ENCODE measurements at regions not wholly inside any gene's neighbourhood (a gene's known extent, or its start where the extent isn't known, plus 50 kb on each side); places are given as distances from the start of the nearest gene placed in this dataset.

DNA sequence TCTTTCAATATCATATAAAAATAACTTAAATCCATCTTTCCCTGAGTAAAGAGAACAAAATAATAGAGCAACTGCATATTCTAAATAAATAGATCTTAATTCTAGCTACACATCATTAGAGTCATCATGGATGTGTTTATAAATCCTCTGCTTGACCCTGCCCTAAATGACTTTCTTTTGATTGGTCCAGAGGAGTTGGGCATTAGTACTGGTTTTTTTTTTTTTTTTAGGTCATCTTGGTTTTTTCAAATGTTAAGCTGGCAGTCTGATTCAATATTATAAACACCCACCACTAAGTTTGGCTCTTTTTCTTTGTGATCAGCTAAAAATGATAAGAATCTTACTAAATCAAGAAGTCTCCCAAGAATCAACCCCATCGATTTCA, 504.0 kb upstream of the CBLB start:
- no peak overlapping the region for H3K4me3 ChIP-seq (ENCODE audit: low read depth, low read length)
- H3K27ac ChIP-seq, result no peak overlapping the region
- DNase-seq, result no peak
- no peaks in the 10 kb centered on the region for H3K27me3 ChIP-seq (replicated peaks)
- TF ChIP-seq, protein P1, sequence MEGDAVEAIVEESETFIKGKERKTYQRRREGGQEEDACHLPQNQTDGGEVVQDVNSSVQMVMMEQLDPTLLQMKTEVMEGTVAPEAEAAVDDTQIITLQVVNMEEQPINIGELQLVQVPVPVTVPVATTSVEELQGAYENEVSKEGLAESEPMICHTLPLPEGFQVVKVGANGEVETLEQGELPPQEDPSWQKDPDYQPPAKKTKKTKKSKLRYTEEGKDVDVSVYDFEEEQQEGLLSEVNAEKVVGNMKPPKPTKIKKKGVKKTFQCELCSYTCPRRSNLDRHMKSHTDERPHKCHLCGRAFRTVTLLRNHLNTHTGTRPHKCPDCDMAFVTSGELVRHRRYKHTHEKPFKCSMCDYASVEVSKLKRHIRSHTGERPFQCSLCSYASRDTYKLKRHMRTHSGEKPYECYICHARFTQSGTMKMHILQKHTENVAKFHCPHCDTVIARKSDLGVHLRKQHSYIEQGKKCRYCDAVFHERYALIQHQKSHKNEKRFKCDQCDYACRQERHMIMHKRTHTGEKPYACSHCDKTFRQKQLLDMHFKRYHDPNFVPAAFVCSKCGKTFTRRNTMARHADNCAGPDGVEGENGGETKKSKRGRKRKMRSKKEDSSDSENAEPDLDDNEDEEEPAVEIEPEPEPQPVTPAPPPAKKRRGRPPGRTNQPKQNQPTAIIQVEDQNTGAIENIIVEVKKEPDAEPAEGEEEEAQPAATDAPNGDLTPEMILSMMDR (IDR thresholded peaks at IDR 0.05; ENCODE audit: low read depth, low read length, missing control alignments), result no peak
- no peaks in the 10 kb centered on the region for H3K36me3 ChIP-seq (replicated peaks)
- in situ Hi-C loops (cut with HindIII; ENCODE audit: low pct_ligation_motif_present, low sequenced_read_pairs), result no loop called here

DNA sequence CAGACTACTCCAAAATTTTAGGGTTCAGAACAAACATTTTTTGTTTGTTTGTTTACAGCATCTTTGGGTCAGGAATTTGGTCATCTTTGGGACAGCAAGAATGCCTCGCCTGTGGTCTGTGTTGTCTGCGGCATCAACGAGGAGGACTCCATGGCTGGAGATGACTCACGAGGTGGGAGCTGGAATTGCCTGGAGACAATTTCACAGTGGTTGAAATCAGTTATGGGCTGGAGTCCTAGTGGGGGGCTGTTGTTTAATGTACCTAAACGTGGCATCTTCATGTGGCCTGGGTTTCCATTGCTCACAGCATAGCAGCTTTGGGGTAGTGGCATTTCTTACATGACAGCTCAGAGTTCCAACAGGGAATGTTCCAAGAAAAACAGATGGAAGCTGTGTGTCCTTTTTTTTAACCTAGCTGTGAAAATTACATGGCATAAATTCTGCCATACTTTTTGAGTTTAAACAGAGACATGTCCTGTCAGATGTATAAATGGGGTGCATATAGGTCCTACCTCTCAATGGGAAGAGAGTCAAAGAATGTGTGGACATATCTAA, 507.3 kb upstream of the CBLB start:
- no peak overlapping the region for H3K27ac ChIP-seq
- H3K36me3 ChIP-seq (replicated peaks), result no peaks in the 10 kb centered on the region
- H3K4me3 ChIP-seq (ENCODE audit: low read depth, low read length), result no peak overlapping the region
- no peaks in the 10 kb centered on the region for H3K27me3 ChIP-seq (replicated peaks)
- TF ChIP-seq, protein P1 (IDR thresholded peaks at IDR 0.05; ENCODE audit: low read depth, low read length, missing control alignments), result no peak
- in situ Hi-C loops (cut with HindIII; ENCODE audit: low pct_ligation_motif_present, low sequenced_read_pairs), result no loop called here
- no peak for DNase-seq

DNA sequence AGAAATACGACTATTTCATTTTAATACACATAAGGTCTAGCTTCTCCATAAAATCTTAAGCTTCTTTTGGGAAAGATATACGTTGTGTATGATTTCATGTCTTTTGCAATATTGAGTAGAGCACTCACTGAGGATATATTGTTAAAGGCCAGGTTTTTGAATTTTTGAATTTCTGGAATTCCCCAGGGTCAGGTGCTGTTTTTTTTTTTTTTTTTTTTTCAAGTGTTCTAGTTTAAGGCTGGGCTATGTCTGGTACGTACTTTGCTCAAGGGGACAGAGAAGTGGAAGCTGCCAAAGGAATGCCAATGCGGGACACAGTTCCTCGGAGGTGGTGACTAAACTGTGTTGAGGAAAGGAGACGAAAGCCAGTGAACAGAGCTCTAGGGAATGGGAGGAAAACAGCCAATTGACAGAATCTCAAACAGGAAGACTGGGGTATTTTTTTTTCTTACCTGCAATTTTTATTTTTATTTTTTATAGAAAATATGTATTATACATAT, 510.5 kb upstream of the CBLB start:
- no peak for DNase-seq
- no peak overlapping the region for H3K27ac ChIP-seq
- H3K27me3 ChIP-seq (replicated peaks), result no peaks in the 10 kb centered on the region
- H3K36me3 ChIP-seq (replicated peaks), result no peaks in the 10 kb centered on the region
- in situ Hi-C loops (cut with HindIII; ENCODE audit: low pct_ligation_motif_present, low sequenced_read_pairs), result no loop called here
- H3K4me3 ChIP-seq (ENCODE audit: low read depth, low read length), result no peak overlapping the region
- TF ChIP-seq, protein P1 (IDR thresholded peaks at IDR 0.05; ENCODE audit: low read depth, low read length, missing control alignments), result no peak

DNA sequence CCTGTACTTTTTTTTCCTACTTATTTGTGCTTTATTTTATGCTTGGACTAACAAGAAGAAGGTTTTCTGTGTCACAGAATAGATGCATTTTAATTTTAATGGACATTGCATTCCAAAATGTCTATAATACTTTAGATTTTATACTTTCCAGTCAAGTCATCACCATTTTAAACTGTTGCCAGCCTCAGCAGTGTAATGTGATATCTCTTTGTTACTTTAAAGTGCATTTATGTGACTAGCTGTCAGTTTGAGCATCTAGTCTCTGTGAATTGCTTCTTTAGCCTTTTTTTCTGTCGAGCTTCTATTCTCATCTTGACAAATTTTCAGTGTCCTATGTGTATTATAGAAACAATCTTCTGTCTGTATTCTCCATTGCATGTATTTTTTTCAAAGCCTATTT, 511.4 kb upstream of the CBLB start:
- Histone ChIP-seq H3K4me3 (ENCODE audit: low read depth, low read length) (no peak overlapping the region), H3K27ac (no peak overlapping the region), H3K36me3 (replicated peaks) (no peaks in the 10 kb centered on the region), H3K27me3 (replicated peaks) (no peaks in the 10 kb centered on the region)
- TF ChIP-seq, protein P1 (IDR thresholded peaks at IDR 0.05; ENCODE audit: low read depth, low read length, missing control alignments), result no peak
- DNase-seq, result no peak
- in situ Hi-C loops (cut with HindIII; ENCODE audit: low pct_ligation_motif_present, low sequenced_read_pairs), result no loop called here

DNA sequence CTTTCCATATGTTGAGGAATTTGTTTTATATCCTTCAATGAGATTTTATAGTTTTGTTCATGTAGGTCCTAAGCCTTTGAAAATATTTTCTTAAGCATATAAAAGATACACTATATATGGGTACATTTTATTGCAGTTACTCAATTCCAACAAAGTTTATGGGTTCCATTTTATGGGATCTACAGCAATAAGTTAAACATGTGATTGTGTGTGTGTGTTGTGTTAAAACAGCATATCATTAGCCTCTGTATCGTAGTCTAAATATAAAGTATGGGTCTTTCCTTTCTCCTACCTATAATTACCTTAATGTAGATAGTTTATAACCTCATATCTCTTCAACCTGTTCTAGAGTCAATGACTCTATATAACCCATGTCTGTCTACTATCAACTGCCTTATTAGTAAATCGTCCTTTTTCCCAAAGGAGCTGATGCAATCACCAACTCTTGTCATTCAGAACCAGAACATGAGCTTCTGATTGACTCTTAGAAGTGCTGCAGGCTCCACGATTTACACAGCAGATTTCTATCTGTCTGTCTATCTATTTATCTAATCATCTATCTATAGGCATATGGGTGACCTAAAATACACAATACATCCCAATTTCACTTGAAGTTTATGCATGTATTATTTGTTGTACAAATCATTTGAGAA, 512.6 kb upstream of the CBLB start:
- no peaks in the 10 kb centered on the region for H3K36me3 ChIP-seq (replicated peaks)
- H3K27me3 ChIP-seq (replicated peaks), result no peaks in the 10 kb centered on the region
- H3K4me3 ChIP-seq (ENCODE audit: low read depth, low read length), result no peak overlapping the region
- no peak for DNase-seq
- in situ Hi-C loops (cut with HindIII; ENCODE audit: low pct_ligation_motif_present, low sequenced_read_pairs), result no loop called here
- TF ChIP-seq, protein P1 (IDR thresholded peaks at IDR 0.05; ENCODE audit: low read depth, low read length, missing control alignments), result no peak
- H3K27ac ChIP-seq, result no peak overlapping the region

DNA sequence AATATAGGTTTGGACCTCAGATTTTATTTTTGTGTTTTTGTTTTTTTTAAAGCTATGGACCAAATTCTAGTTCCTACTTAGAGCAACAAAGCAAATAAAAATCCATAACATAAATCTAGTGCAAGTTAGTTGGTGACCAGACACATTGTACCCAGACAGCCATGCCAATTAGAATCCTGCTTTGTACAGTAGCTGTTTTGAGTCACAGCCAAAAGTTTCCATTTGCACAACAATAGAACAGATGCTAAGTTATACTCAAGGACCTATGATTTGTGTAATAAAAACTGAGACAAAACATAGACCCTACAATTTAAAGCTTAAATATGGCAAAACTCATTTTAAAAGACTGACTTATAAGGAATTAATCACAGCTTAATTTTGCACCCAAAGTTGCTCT, 513.1 kb upstream of the CBLB start:
- Histone ChIP-seq H3K36me3 (replicated peaks) (no peaks in the 10 kb centered on the region), H3K27me3 (replicated peaks) (no peaks in the 10 kb centered on the region), H3K4me3 (ENCODE audit: low read depth, low read length) (no peak overlapping the region), H3K27ac (no peak overlapping the region)
- DNase-seq, result no peak
- in situ Hi-C loops (cut with HindIII; ENCODE audit: low pct_ligation_motif_present, low sequenced_read_pairs), result no loop called here
- TF ChIP-seq, protein P1 (IDR thresholded peaks at IDR 0.05; ENCODE audit: low read depth, low read length, missing control alignments), result no peak

Data from brain microvascular endothelial cell (primary cell).